ENCODE measurements at regions not wholly inside any gene's neighbourhood (a gene's known extent, or its start where the extent isn't known, plus 50 kb on each side); places are given as distances from the start of the nearest gene placed in this dataset.
"Not testable (repeated sequence)": the region's sequence is repeated elsewhere in the genome, so short reads cannot be mapped to it uniquely, and the experiment has no call there.

DNA sequence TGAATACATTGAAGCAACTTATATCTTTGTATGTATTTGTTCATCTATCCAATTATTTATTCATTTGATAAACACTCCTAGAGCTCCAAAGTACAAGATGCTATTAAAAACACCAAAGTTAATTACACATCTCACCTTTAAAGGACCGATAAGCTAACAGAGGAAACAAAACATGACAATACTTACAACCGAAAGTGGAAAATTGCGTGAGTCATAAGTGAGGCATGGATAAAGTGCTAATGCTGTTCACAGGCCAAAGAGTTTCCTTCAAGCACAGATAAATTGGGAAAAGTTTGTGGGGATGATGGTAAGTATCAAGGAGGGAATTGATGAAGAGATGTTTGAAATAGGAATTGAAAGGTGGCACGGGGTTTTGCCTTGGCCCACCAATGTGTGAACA, 172.8 kb upstream of the KITLG start:
- no peak for DNase-seq (ENCODE audit: low spot score)

DNA sequence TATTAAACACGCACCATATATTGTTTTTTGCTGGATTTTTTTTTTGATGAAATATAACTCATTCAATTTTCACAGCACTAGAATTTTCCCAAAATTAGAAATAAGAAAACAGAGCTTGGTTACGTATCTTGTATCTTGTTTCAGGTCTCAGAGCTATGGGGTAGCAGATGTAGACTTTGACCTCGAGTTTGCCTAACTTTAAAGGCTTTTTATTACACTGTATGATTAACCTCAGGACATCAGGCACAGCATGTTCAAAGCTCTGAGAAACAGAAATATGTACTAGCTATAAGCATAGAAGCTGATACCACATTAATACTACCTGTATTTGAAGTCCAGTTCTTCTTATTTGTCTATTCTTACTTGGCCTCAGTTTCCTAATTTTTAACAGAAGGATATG, 171.9 kb upstream of the KITLG start:
- DNase-seq (ENCODE audit: low spot score), result no peak

DNA sequence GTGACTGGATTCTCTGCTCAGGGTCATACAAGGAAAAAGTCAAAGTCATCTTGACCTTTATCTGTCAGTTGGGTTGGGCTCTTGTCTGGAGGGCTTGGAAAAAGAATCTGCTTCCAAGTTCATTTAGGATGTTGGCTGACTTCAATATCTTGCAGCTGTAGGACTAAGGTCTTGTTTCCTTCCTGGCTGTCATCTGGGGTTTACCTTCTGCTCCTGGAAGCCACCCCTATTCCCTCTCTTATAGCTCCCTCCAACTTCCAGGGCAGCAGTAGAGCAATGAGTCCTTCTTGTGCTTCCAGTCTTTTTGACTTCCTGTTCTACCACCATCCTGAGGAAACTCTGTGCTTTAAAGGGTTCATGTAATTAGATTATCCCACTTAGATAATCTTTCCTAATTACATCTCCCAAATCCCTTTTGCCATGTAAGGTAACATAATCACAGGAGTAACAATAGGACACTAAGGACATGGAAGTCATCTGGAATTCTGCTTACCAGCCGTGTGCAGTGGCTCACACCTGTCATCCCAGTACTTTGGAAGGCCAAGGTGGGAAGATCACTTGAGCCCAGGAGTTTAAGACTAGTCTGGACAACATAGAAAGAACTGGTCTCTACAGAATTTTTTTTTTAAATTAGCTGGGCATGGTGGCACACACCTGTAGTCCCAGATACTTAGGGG, 170.7 kb upstream of the KITLG start:
- DNase-seq (ENCODE audit: low spot score), result no peak

DNA sequence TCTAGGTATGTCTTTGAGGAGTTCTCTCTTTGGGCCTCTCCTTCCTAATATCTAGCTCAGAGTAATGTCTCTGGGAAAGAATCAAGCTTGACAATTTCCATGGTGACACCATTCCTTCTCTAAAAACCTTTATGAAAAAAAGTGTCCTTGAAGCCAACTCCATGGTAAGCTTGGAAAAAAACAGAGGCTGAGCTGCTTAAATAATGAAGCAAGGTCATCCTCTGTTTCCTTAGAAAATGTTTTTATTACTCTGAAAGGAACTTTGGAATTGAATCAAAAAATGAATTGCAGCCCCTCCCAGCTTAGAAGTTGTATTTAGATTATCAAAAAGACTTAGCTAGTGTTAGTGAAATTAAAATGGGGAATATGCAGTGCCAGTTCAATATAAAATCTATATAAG, 166.1 kb upstream of the KITLG start:
- no peak for DNase-seq (ENCODE audit: low spot score)

DNA sequence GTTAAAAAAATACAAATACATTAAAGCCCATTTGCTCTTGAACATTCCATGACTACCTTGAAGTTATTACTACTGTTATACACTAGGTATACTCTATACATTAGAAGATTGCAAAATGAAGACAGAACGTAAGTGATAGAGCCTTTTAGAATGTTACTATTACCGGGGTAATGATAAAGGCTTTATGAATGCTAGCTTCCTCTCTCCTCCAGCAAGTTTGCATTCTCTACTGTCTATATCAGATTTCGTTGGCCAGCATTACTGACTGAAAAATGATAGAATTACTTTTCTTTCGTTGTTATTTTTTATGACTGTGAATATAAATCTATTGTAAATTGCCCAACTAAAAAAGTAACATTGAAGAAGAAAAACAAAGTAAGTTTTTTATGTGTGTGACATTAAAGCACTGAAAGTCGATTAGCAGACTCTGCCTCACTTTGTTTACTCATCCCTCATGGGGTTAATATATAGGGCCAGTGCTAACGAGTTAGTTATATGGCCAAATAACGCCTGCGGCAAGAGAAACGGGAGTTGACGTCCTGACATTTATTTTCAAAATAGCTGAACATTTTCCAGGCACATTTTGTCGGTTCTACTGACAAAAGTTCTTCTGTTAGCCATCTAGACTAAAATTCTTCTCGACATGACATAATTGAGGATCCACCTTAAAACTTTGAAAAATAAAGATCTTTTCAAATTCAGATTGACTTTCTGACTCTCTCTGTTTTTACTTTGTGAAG, 163.8 kb upstream of the KITLG start:
- DNase-seq (ENCODE audit: low spot score), result no peak

DNA sequence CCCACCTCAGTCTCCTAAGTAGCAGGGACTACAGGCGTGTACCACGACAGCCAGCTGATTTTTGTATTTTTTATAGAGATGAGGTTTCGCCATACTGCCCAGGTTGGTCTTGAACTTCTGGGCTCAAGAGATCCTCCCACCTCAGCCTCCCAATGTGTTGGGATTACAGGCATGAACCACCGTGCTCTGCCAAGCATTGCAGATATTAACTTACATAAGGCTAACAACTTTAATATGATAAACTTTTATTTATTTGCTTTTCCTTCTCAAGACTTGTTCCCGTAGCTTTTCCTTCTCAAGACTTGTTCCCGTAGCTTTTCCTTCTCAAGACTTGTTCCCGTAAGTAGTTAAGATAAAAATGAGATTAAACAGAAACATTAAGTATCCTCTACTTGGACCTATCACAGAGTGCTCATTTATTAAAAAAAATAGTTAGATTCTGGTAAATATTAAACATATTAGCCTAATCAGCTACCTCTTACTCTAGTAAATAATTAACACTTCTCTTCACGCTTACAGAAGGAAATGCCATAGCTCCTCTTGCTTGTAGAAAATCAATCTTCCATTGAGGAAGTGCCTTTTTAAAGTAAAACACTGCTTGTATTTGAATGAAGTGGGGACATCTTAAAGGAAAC, 157.7 kb upstream of the KITLG start:
- DNase-seq (ENCODE audit: low spot score), result no peak

DNA sequence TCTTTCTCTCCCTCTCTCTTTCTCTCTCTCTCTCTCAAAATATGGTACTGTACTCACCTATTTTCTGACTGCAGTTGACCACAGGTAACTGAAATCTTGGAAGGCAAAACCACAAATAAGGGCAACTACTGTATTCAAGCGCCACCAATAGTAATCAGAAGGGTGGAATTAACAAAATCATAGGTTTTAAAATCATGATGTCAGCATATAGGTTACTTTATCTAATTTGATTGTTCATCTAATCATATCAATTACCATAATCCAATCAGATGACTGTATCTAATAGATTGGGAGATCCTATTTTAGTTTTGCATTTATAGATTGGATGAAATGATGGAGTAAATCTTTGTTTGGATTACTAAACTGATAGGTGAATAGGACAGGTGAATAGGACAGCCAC, 155.8 kb upstream of the KITLG start:
- DNase-seq (ENCODE audit: low spot score), result no peak

DNA sequence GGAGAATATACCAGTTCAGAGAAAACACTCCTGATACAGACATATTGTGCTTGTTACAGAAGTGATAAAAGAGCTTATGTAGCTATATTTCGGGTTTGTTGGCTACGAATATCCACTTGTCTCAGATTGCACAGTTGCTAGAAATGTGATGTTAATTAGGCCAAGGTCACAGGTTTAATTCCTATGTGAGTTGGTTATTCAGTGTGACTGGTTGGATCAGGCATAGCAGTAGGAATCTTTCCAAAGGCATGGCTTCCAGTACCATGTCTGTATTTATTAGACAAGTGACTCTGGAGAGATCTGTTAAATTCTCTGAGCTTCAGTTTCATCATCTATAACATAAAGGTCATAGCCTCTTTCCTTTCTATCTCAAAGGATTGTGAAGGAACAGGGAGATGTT, 152.7 kb upstream of the KITLG start:
- DNase-seq (ENCODE audit: low spot score), result no peak

DNA sequence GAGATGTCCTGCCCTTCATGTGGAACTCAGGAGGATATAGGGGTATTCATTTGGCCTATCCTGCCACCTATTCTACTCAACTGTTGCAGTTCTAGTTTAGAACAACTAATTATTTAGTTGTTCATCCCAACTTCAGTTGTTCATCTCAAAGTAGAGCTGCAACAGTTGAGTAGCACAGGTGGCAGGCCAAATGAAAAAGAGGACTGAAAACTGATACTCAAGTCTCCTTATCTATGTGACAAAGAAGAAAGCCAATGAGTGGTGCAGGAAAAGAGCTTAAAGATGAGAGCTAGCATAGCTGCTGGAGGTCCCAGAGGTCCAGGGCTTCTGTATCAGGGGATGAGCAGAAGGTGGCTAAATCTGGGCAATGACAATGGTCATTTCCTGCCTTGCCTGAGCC, 148.9 kb upstream of the KITLG start:
- DNase-seq (ENCODE audit: low spot score), result no peak

DNA sequence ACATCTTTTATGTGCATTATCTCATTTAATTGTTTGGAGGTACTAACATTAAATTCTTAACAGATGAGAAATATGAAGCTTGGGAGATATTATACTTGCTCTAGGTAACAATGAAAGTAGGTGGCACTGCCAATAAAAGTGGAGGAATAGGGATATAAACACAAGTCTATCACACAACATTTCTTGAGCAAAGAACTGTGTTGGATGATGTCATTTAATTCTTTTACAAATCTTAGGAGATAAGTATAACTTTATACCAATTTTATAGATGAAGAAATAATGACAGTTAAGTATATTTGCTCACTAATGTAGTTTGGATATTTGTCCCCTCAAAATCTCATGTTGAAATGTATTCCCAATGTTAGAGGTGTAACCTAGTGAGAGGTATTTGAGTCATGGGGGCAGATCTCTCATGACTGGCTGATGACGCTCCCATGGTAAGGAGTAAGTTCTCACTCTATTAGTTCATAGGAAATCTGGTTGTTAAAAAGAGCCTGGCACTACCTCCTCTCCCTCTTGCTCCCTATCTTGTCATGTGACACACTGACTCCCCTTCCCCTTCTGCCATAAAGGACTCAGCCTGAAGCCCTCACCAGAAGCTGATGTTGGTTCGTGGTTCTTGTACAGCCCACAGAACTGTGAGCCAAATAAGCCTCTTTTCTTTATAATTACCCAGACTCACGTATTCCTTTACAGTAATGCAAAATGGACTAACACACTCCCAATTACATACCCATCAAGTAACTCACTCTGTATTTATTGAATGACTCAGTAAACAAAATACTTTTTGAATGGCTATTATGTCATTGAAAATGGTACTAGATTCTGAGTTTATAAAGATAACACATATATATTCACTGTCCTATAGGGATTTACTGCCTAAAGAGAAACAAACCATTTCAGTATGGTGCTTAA, 146.8 kb upstream of the KITLG start:
- no peak for DNase-seq (ENCODE audit: low spot score)

DNA sequence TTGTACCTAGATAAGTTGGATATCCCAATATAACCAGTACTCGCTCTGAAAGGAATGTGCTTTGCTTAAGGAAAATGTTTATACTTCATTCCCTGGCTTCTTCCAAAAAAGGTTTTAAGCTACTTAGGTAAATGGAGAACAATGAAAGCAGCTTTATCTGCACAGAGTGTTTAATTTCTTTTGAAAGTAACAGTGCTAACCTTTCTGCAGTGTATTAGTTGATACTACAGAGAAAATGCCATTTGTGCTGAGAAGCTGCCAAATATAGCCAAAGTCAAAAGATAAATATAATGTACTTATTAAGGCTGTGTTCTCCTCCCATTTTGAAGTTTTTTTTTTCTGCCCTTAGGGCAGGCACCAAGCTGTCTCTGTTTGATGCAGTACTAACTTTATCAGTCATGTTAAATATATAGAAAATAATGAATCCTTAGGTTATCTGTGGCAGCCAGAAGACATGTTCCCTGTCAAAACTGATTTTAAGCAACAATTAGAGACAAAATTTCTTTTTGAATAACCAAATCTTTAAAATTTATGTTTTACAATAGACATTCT, 145.4 kb upstream of the KITLG start:
- DNase-seq (ENCODE audit: low spot score), result no peak

DNA sequence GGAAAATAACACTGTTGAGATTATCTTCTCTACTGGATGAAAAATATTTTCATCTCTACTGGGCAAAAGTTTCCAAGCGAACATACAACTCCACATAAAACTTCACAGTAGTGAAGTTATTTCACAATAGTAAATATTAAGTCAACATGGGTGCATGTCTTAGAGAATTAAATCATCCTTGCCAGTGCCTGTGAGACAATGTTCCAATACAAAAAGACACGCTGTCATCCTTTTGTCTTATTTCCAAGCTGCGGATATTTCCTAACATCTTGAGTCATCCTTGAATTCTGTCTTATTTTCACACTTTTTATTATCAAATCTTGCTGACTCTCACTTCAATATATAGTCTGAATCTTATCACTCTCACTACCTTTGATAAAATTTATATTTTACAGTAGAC, 142.9 kb upstream of the KITLG start:
- DNase-seq (ENCODE audit: low spot score), result no peak

DNA sequence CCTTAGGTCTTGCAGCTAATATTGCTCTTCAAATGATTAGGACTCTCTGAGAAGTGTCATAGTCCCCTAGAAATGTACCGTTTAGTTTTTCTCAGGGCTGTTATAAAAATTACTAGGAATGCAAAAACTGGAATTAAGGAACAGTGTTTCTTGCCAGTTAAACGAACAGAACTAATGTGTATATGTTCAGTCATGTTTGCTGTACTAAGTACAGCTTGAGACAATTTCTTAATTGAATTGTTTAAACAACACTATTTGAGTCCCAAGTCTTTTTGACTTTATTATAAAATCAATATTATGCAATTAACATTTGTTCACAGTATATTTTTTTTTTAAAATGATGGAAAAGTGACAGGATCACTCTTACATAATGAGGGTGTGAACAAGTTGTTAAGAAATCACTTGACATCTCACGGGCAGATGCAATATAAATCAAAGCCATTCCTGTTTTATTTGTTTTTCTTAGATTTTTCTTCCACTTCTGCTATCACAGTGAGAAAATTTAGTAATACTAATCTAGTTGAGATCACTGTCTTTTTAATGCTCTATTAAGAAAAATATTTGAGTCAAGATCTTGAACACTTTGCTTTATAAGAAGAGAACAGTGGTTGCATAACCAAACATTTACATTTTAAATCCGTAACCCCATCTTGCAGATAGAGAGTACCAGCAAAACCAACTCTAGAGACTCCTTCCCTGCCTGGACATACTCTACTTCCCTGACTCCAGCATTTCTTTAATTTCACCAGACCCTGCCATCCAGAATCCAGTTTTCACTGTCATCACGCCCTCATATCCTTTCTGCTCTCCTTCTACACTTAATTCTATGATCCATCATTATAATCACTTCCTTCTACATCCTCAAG, 140.7 kb upstream of the KITLG start:
- DNase-seq (ENCODE audit: low spot score), result no peak

DNA sequence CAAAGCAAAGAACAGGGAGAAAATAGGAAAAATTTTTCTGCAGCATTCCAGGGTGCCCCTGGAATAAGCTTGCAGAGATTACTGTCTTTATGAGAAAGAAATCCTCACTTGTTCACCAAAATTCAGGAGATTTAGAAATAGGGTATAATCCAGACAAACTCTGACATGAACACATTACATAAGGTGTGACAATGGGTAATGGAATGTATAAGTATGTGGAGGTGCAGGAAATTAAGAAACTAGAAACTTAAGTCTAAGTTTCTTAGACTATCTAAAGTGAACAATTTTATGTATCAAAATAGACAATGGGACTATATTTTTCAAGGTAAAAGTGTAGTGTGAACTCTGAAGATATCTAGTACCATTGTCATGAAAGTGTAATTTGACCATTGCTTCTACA, 140.0 kb upstream of the KITLG start:
- DNase-seq (ENCODE audit: low spot score), result no peak

DNA sequence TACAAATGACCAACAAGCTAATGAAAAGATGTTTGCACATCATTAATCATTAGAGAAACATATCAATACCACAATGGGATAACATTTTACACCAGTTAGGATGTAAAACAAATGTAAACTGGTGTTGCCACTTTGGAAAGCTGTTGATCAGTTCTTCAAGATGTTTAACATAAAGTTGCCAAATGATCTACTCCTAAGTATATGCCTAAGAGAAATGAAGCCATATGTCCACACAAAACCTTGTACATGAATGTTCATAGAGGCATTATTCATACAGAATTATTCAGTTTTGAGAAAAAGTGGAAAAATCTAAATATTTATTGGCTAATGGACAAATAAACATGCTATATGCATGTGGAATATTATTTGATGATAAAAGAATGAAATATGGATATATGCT, 136.9 kb upstream of the KITLG start:
- DNase-seq (ENCODE audit: low spot score), result no peak

DNA sequence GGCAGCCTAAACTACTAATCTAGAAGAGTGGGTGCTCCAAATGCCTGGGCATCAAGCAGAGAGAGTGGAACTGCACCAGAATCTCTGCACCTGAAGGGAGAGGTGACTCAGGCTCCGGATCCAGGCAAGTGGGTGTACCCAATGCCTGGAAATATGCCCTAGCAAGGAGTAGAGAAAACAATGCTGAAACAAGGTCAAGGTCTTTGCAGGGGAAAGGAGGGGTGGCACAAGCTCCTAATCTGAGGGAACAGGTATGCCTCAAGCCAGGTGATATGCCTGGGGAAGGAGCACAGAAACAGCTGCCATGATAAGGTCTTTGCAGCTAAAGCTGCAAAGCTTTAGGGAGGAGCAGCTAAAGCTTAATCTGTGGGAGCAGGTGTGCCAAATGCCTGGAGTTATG, 136.0 kb upstream of the KITLG start:
- DNase-seq (ENCODE audit: low spot score), result no peak

DNA sequence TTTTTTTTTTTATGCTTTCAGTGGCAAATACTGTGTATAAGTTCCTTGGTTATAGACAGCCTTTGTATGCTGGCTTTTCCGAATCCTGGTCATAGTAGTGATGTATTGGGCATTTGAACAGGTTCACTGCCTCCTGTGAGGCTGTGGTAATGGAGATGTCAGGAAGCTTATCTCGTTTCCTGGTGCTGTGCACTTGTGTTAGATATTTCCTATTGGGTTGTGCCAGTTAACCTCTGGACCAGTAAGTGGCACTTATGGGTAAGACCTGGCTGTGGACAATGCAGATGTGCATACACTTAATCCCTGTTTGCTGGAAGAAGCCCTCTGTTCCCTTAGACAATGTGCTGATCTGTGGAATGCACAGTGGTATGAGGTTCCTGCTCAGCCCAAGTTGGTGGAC, 135.4 kb upstream of the KITLG start:
- DNase-seq (ENCODE audit: low spot score), result no peak

DNA sequence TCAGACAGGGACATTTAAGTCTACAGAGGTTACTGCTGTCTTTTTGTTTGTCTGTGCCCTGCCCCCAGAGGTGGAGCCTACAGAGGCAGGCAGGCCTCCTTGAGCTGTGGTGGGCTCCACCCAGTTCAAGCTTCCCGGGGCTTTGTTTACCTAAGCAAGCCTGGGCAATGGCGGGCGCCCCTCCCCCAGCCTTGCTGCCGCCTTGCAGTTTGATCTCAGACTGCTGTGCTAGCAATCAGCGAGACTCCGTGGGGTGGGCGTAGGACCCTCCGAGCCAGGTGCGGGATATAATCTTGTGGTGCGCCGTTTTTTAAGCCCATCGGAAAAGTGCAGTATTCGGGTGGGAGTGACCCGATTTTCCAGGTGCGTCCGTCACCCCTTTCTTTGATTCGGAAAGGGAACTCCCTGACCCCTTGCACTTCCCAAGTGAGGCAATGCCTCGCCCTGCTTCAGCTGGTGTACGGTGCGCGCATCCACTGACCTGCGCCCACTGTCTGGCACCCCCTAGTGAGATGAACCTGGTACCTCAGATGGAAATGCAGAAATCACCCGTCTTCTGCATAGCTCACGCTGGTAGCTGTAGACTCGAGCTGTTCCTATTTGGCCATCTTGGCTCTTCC, 134.1 kb upstream of the KITLG start:
- not testable (repeated sequence) for DNase-seq (ENCODE audit: low spot score)

DNA sequence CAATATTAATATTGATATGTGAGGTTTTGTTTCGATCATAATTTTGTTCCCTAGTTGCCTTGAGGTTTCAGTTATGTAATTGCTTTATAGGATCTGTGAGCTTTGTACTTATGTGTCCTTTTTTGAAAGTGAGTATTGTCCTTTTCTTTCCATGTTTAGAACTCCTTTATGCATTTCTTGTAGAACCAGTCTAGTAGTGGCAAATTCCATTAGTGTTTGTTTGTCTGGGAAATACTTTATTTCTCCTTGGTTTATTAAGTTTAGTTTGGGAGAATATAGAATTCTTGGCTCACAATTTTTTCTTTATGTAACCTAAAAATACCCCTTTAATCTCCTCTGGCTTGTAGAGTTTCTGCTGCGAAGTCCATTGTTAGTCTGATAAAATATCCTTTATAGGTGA, 127.5 kb upstream of the KITLG start:
- DNase-seq (ENCODE audit: low spot score), result no peak

DNA sequence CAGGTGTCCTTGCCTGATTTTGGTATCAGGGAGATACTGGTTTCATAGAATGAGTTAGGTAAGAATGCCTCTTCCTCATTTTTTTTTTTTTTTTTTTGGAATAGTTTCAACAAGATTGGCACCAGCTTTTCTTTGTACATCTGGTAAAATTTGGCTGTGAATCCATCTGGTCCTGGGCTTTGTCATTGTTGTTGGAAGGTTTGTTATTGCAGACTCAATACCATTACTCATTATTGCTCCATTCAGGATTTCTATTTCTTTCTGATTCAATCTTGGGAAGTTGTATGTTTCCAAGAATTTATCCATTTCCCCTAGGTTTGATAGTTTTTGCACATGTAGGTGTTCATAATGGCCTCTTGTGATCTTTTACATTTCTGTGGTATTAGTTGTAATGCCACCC, 126.0 kb upstream of the KITLG start:
- DNase-seq (ENCODE audit: low spot score), result no peak

DNA sequence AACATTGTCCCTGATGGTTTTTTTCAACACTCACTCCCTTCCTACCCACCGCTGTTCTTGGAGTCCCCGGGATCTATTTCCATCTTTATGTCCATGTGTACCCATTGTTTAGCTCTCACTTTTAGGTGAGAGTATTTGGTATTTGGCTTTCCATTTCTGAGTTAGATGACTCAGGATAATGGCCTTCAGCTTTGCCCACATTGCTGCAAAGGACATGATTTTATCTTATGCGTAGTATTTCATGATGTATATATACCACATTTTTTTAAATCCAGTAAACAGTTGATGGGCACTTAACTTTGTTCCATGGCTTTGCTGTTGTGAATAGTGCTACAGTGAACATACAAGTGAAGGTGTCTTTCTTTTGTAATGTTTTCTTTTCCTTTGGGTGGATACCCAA, 123.5 kb upstream of the KITLG start:
- no peak for DNase-seq (ENCODE audit: low spot score)
